Astrocyte (in vitro differentiated cells and primary cell): ENCODE measurements at regions not wholly inside any gene's neighbourhood (a gene's known extent, or its start where the extent isn't known, plus 50 kb on each side); places are given as distances from the start of the nearest gene placed in this dataset.

Source experiments
- DNase-seq: peaks from one replicate; pipeline ENCODE4 v3.0.0-alpha.2; 2010; ENCODE audit warnings: low read depth
- FAIRE-seq: peaks from 2 replicates; lab custom pipeline; 2011; peaks lifted over from hg19 to GRCh38; lab: Jason Lieb, UNC
- H2AFZ ChIP-seq: 2 replicates; pipeline ENCODE4 v1.6.0; 2012; ENCODE audit warnings: low read depth, low read length, inconsistent platforms
- H3K27ac ChIP-seq: 2 replicates; pipeline ENCODE4 v1.5.1; 2011; ENCODE audit warnings: low read depth, low read length, inconsistent platforms
- H3K27me3 ChIP-seq: 2 replicates; pipeline ENCODE4 v1.6.0; 2011; ENCODE audit warnings: low read length, inconsistent platforms; ENCODE audit not compliant: insufficient read depth
- H3K36me3 ChIP-seq: 2 replicates; pipeline ENCODE4 v1.5.1; 2011; ENCODE audit warnings: low read length, inconsistent platforms; ENCODE audit not compliant: insufficient read depth
- H3K4me1 ChIP-seq: 2 replicates; pipeline ENCODE4 v1.5.1; 2011; ENCODE audit warnings: low read length, inconsistent platforms; ENCODE audit not compliant: insufficient read depth
- H3K4me2 ChIP-seq: 2 replicates; pipeline ENCODE4 v1.6.0; 2012; ENCODE audit warnings: low read length, inconsistent platforms
- H3K4me3 ChIP-seq: 2 replicates; pipeline ENCODE4 v1.5.1; 2011; ENCODE audit warnings: low read depth, mild to moderate bottlenecking, low read length, inconsistent platforms; ENCODE audit not compliant: insufficient read depth
- H3K79me2 ChIP-seq: 2 replicates; pipeline ENCODE4 v1.6.0; 2012; ENCODE audit warnings: mild to moderate bottlenecking, low read length, inconsistent platforms; ENCODE audit not compliant: insufficient read depth
- H3K9ac ChIP-seq: 2 replicates; pipeline ENCODE4 v1.6.0; 2012; ENCODE audit warnings: mild to moderate bottlenecking, low read length, inconsistent platforms
- H3K9me3 ChIP-seq: 2 replicates; pipeline ENCODE4 v1.5.1; 2012; ENCODE audit warnings: low read depth, mild to moderate bottlenecking, low read length, inconsistent platforms; ENCODE audit not compliant: insufficient read depth
- H4K20me1 ChIP-seq: 2 replicates; pipeline ENCODE4 v1.6.0; 2012; ENCODE audit warnings: low read length, inconsistent platforms; ENCODE audit not compliant: insufficient read depth
- H3K27ac Mint-ChIP-seq: one replicate; pipeline ENCODE4 v1.8.0; 2021; ENCODE audit warnings: mild to moderate bottlenecking, mixed read lengths; ENCODE audit not compliant: unreplicated experiment
- H3K27me3 Mint-ChIP-seq: one replicate; pipeline ENCODE4 v1.8.0; 2021; ENCODE audit warnings: low read depth, mixed read lengths; ENCODE audit not compliant: unreplicated experiment
- H3K36me3 Mint-ChIP-seq: one replicate; pipeline ENCODE4 v1.8.0; 2021; ENCODE audit warnings: low read depth, mixed read lengths; ENCODE audit not compliant: unreplicated experiment
- H3K4me1 Mint-ChIP-seq: one replicate; pipeline ENCODE4 v1.8.0; 2021; ENCODE audit warnings: low read depth, mixed read lengths; ENCODE audit not compliant: unreplicated experiment
- H3K4me3 Mint-ChIP-seq: one replicate; pipeline ENCODE4 v1.8.0; 2021; ENCODE audit warnings: mild to moderate bottlenecking, moderate library complexity, mixed read lengths; ENCODE audit not compliant: unreplicated experiment
- H3K9me3 Mint-ChIP-seq: one replicate; pipeline ENCODE4 v1.8.0; 2021; ENCODE audit warnings: mild to moderate bottlenecking, mixed read lengths; ENCODE audit not compliant: unreplicated experiment
- EZH2 ChIP-seq: IDR thresholded peaks from 2 replicates; pipeline ENCODE4 v1.6.1; 2012; ENCODE audit warnings: mild to moderate bottlenecking, low read length, inconsistent platforms; ENCODE audit not compliant: insufficient read depth
- TF ChIP-seq, protein P1 (sequence below): IDR thresholded peaks from 2 replicates; pipeline ENCODE4 v1.5.1; 2011; ENCODE audit warnings: low read depth, mild to moderate bottlenecking, inconsistent platforms, low read length, moderate library complexity; ENCODE audit not compliant: insufficient read depth

DNA sequence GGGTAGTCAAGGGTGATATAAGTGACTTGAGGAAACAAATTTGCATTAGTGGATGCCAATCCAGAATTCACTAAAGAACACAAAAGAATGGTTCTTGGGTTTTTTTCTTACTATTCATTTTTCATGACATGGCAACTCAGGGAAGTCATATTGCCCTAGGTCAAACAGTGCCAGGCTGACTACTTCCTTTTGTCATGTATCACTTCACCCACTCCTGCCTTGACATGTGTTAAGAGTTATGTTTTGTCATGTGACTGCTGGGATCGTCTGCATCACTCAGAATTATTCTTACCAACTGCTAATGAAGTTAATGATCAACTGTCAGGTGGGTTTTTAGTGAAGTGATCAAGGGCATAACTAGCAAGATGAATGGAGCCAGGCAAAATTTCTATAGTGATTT lies 74.2 kb downstream of the PRORP start:
- Mint-ChIP-seq H3K36me3 (peaks cover 11% of the 10 kb centered on the region), H3K27me3 (no peaks in the 10 kb centered on the region), H3K4me3 (no peak overlapping the region), H3K4me1 (no peaks in the 10 kb centered on the region), H3K27ac (no peak overlapping the region), H3K9me3 (no peaks in the 10 kb centered on the region)
- Histone ChIP-seq H3K79me2 (no peaks in the 10 kb centered on the region), H3K4me2 (no peak overlapping the region), H3K27ac (no peak overlapping the region), H2AFZ (no peak overlapping the region), H3K4me1 (no peaks in the 10 kb centered on the region), H3K9ac (no peak overlapping the region), H4K20me1 (no peaks in the 10 kb centered on the region), H3K36me3 (peaks cover 2% of the 10 kb centered on the region), H3K4me3 (no peak overlapping the region), H3K9me3 (no peaks in the 10 kb centered on the region), H3K27me3 (no peaks in the 10 kb centered on the region)
- DNase-seq, result no peak
- FAIRE-seq, result no peak
- TF ChIP-seq, protein P1, sequence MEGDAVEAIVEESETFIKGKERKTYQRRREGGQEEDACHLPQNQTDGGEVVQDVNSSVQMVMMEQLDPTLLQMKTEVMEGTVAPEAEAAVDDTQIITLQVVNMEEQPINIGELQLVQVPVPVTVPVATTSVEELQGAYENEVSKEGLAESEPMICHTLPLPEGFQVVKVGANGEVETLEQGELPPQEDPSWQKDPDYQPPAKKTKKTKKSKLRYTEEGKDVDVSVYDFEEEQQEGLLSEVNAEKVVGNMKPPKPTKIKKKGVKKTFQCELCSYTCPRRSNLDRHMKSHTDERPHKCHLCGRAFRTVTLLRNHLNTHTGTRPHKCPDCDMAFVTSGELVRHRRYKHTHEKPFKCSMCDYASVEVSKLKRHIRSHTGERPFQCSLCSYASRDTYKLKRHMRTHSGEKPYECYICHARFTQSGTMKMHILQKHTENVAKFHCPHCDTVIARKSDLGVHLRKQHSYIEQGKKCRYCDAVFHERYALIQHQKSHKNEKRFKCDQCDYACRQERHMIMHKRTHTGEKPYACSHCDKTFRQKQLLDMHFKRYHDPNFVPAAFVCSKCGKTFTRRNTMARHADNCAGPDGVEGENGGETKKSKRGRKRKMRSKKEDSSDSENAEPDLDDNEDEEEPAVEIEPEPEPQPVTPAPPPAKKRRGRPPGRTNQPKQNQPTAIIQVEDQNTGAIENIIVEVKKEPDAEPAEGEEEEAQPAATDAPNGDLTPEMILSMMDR, result no peak
- TF ChIP-seq EZH2, result no peak

DNA sequence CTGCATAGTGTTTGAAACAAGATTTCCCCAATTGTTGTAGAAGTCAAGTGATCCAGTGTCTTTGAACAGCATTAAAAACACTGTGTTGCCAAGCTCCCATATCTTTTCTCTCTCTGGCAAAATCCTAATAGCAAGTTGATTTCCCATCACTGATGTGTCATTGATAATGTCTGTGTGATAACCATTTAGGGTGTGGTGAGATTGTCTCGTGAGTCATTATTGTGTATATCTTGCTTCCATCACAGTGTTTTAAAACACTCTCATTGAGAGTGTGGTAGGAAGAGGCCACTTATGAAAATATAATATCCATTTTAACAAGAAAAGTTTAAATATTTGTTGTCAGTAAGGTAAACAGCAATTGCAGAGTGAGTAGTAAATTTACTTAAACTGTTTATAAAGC lies 74.7 kb downstream of the PRORP start:
- Histone ChIP-seq H3K4me3 (no peak overlapping the region), H3K27me3 (no peaks in the 10 kb centered on the region), H3K9me3 (no peaks in the 10 kb centered on the region), H3K79me2 (no peaks in the 10 kb centered on the region), H3K4me2 (no peak overlapping the region), H2AFZ (no peak overlapping the region), H3K9ac (no peak overlapping the region), H4K20me1 (no peaks in the 10 kb centered on the region), H3K36me3 (peaks cover 1% of the 10 kb centered on the region), H3K27ac (no peak overlapping the region), H3K4me1 (no peaks in the 10 kb centered on the region)
- Mint-ChIP-seq H3K27ac (peak overlapping the region; percentile 16), H3K36me3 (peaks cover 7% of the 10 kb centered on the region), H3K9me3 (no peaks in the 10 kb centered on the region), H3K27me3 (no peaks in the 10 kb centered on the region), H3K4me1 (no peaks in the 10 kb centered on the region), H3K4me3 (no peak overlapping the region)
- no peak for TF ChIP-seq EZH2
- TF ChIP-seq, protein P1, result no peak
- DNase-seq (peak; percentile 67), FAIRE-seq (peak; percentile 34)

GRCh38 chr14:35201066-35201465 lies 78.7 kb downstream of the PRORP start:
- H3K36me3 ChIP-seq, result no peaks in the 10 kb centered on the region
- no peak overlapping the region for H3K9ac ChIP-seq
- no peak overlapping the region for H3K4me3 Mint-ChIP-seq
- no peak overlapping the region for H3K27ac ChIP-seq
- H3K9me3 Mint-ChIP-seq, result no peaks in the 10 kb centered on the region
- no peak overlapping the region for H3K27ac Mint-ChIP-seq
- no peak overlapping the region for H3K4me3 ChIP-seq
- no peaks in the 10 kb centered on the region for H3K36me3 Mint-ChIP-seq
- no peak overlapping the region for H2AFZ ChIP-seq
- no peaks in the 10 kb centered on the region for H3K4me1 ChIP-seq
- H3K27me3 Mint-ChIP-seq, result no peaks in the 10 kb centered on the region
- DNase-seq, result no peak
- no peaks in the 10 kb centered on the region for H3K27me3 ChIP-seq
- no peaks in the 10 kb centered on the region for H3K9me3 ChIP-seq
- H4K20me1 ChIP-seq, result no peaks in the 10 kb centered on the region
- no peak overlapping the region for H3K4me2 ChIP-seq
- TF ChIP-seq EZH2, result no peak
- TF ChIP-seq, protein P1, result no peak
- no peak for FAIRE-seq
- H3K79me2 ChIP-seq, result no peaks in the 10 kb centered on the region
- no peaks in the 10 kb centered on the region for H3K4me1 Mint-ChIP-seq
